ENCODE measurements at regions not wholly inside any gene's neighbourhood (a gene's known extent, or its start where the extent isn't known, plus 50 kb on each side); places are given as distances from the start of the nearest gene placed in this dataset.

DNA sequence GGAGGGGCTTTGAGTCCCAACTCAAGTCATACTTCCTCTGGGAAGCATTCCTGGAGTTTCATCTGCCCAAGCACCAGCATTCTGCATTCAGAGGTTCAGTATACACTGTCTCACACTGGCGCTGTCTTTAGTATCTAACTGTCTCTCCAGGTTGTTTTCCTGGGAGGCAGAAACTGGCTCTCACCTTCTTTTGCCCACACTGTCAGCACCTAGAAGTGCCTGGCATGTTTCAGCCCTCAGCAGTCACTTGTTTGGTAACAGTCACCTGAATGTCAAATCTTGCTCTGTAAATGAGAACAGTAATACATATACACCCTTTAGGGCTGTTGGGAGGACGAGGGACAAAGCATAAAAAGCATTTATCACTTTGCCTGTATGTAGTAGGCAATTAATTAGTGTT, 339.6 kb downstream of the UQCRFS1 start:
- H3K27ac ChIP-seq = no peak overlapping the region
- no peaks in the 10 kb centered on the region for H3K4me1 ChIP-seq
- ATAC-seq (no peak), DNase-seq (no peak)
- no peaks in the 10 kb centered on the region for H3K36me3 ChIP-seq
- intact Hi-C loops (cut with DNase I; ENCODE audit: low total_unique reads) = no loop called here
- TF ChIP-seq, protein P1, sequence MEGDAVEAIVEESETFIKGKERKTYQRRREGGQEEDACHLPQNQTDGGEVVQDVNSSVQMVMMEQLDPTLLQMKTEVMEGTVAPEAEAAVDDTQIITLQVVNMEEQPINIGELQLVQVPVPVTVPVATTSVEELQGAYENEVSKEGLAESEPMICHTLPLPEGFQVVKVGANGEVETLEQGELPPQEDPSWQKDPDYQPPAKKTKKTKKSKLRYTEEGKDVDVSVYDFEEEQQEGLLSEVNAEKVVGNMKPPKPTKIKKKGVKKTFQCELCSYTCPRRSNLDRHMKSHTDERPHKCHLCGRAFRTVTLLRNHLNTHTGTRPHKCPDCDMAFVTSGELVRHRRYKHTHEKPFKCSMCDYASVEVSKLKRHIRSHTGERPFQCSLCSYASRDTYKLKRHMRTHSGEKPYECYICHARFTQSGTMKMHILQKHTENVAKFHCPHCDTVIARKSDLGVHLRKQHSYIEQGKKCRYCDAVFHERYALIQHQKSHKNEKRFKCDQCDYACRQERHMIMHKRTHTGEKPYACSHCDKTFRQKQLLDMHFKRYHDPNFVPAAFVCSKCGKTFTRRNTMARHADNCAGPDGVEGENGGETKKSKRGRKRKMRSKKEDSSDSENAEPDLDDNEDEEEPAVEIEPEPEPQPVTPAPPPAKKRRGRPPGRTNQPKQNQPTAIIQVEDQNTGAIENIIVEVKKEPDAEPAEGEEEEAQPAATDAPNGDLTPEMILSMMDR (IDR thresholded peaks at IDR 0.05 in 4 of 5, conservative IDR thresholded peaks at IDR 0.05 in 1 of 5) = no peak
- no peak for TF ChIP-seq POLR2A (IDR thresholded peaks at IDR 0.05)
- in situ Hi-C loops (cut with MboI; ENCODE audit: low sequenced_read_pairs in 4 of 4) = no loop called here
- no peaks in the 10 kb centered on the region for H3K9me3 ChIP-seq
- no peaks in the 10 kb centered on the region for H3K27me3 ChIP-seq
- H3K4me3 ChIP-seq = no peak overlapping the region

- intact Hi-C loops (cut with DNase I; ENCODE audit: low total_unique reads) (no loop called here), in situ Hi-C loops (cut with MboI; ENCODE audit: low sequenced_read_pairs in 4 of 4) (no loop called here)
- Histone ChIP-seq H3K4me3 (no peak overlapping the region), H3K27ac (no peak overlapping the region), H3K4me1 (no peaks in the 10 kb centered on the region), H3K27me3 (no peaks in the 10 kb centered on the region), H3K9me3 (no peaks in the 10 kb centered on the region), H3K36me3 (no peaks in the 10 kb centered on the region)
- ATAC-seq (no peak), DNase-seq (no peak)
- TF ChIP-seq, protein P1 (IDR thresholded peaks at IDR 0.05 in 4 of 5, conservative IDR thresholded peaks at IDR 0.05 in 1 of 5) = no peak
- TF ChIP-seq POLR2A (IDR thresholded peaks at IDR 0.05) = no peak
These were observed 341.7 kb downstream of the UQCRFS1 start for GRCh38 chr19:28871099-28871725.

- no peaks in the 10 kb centered on the region for H3K9me3 ChIP-seq
- H3K36me3 ChIP-seq = no peaks in the 10 kb centered on the region
- DNase-seq = no peak
- no peak overlapping the region for H3K4me3 ChIP-seq
- TF ChIP-seq, protein P1 (IDR thresholded peaks at IDR 0.05 in 4 of 5, conservative IDR thresholded peaks at IDR 0.05 in 1 of 5) = no peak
- TF ChIP-seq POLR2A (IDR thresholded peaks at IDR 0.05) = no peak
- intact Hi-C loops (cut with DNase I; ENCODE audit: low total_unique reads) (no loop called here), in situ Hi-C loops (cut with MboI; ENCODE audit: low sequenced_read_pairs in 4 of 4) (no loop called here)
- ATAC-seq = no peak
- H3K4me1 ChIP-seq = no peaks in the 10 kb centered on the region
- no peak overlapping the region for H3K27ac ChIP-seq
- no peaks in the 10 kb centered on the region for H3K27me3 ChIP-seq
These were observed 343.5 kb downstream of the UQCRFS1 start for GRCh38 chr19:28869459-28869858.

GRCh38 chr19:28868836-28869235, 344.1 kb downstream of the UQCRFS1 start:
- Histone ChIP-seq H3K36me3 (no peaks in the 10 kb centered on the region), H3K9me3 (no peaks in the 10 kb centered on the region), H3K27me3 (no peaks in the 10 kb centered on the region), H3K27ac (no peak overlapping the region), H3K4me3 (no peak overlapping the region), H3K4me1 (no peaks in the 10 kb centered on the region)
- TF ChIP-seq, protein P1 (IDR thresholded peaks at IDR 0.05 in 4 of 5, conservative IDR thresholded peaks at IDR 0.05 in 1 of 5) = no peak
- TF ChIP-seq POLR2A (IDR thresholded peaks at IDR 0.05) = no peak
- in situ Hi-C loops (cut with MboI; ENCODE audit: low sequenced_read_pairs in 4 of 4) = no loop called here
- ATAC-seq (no peak), DNase-seq (no peak)
- intact Hi-C loops (cut with DNase I; ENCODE audit: low total_unique reads) = no loop called here

GRCh38 chr19:28867978-28868377, 345.0 kb downstream of the UQCRFS1 start:
- ATAC-seq (no peak), DNase-seq (no peak)
- H3K4me1 ChIP-seq = no peaks in the 10 kb centered on the region
- TF ChIP-seq, protein P1 (IDR thresholded peaks at IDR 0.05 in 4 of 5, conservative IDR thresholded peaks at IDR 0.05 in 1 of 5) = no peak
- TF ChIP-seq POLR2A (IDR thresholded peaks at IDR 0.05) = no peak
- intact Hi-C loops (cut with DNase I; ENCODE audit: low total_unique reads) (no loop called here), in situ Hi-C loops (cut with MboI; ENCODE audit: low sequenced_read_pairs in 4 of 4) (no loop called here)
- no peaks in the 10 kb centered on the region for H3K9me3 ChIP-seq
- H3K4me3 ChIP-seq = no peak overlapping the region
- no peak overlapping the region for H3K27ac ChIP-seq
- no peaks in the 10 kb centered on the region for H3K36me3 ChIP-seq
- no peaks in the 10 kb centered on the region for H3K27me3 ChIP-seq

All from gastrocnemius medialis (tissue), 4 donors.